Caki2 (cell line): ENCODE measurements at regions not wholly inside any gene's neighbourhood (a gene's known extent, or its start where the extent isn't known, plus 50 kb on each side); places are given as distances from the start of the nearest gene placed in this dataset.
"Not testable (repeated sequence)": the region's sequence is repeated elsewhere in the genome, so short reads cannot be mapped to it uniquely, and the experiment has no call there.

ENCODE experiments used
- DNase-seq: peaks from one replicate; pipeline ENCODE4 v3.0.0-alpha.2; 2015; ENCODE audit warnings: low read depth
- in situ Hi-C: cut with HindIII; loops from 2 replicates; pipeline ENCODE4 v1.10.0; 2016; ENCODE audit warnings: low sequenced_read_pairs, low pct_unique_long_range_greater_than_20kb, mixed read lengths

GRCh38 chr21:32918478-32919120 lies 107.1 kb upstream of the OLIG2 start:
- in situ Hi-C loops, result no loop called here
- no peak for DNase-seq

DNA sequence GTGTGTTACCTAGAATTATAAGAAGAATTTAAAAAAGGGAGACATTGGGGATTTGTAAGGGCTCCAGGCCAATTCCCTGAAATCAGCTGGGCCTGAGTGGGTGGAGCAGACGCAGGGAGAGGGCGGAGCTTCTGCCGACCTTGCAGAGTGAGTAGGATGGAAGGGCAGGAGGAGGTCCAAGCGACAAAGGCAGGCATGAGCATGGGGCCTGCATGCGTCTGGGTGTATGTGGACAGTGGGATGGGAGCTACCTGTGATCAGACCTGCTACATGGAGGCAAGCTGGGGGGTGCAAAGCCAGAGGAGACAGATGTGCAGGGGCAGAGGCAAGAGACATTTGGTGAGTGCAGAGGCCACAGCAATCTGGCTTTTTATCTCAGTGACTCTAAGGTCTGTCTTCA lies 105.3 kb upstream of the OLIG2 start:
- no peak for DNase-seq
- in situ Hi-C loops, result no loop called here

GRCh38 chr21:32921632-32922230 lies 104.0 kb upstream of the OLIG2 start:
- in situ Hi-C loops, result no loop called here
- no peak for DNase-seq

GRCh38 chr21:32925098-32925497 lies 100.6 kb upstream of the OLIG2 start:
- in situ Hi-C loops, result no loop called here
- DNase-seq, result no peak

DNA sequence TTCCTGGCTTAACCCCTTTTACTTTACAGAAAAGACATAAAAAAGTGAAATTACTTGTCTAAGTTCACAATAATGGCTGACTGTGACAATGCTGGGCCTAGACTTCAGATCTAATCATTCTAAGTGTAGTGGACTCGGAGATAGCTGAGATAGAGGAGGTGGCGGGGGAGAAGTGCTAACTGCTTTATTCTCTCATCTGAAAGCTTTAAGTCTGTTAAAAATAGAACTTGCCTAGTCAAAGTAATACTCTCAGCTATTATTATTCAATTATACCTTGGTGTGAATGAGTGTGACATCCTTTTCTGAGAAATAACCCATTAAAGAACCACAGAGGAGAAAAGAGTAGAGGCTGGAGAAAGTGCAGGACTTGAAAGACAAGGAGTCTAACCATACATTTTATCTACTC lies 96.1 kb upstream of the OLIG2 start:
- no peak for DNase-seq
- in situ Hi-C loops, result no loop called here

- no peak for DNase-seq
- in situ Hi-C loops, result no loop called here
Observed at GRCh38 chr21:32930673-32931072, 95.1 kb upstream of the OLIG2 start.

- in situ Hi-C loops, result not testable (repeated sequence)
Observed at GRCh38 chr21:32934068-32934467, 91.7 kb upstream of the OLIG2 start.

GRCh38 chr21:32934829-32935228 lies 90.9 kb upstream of the OLIG2 start:
- in situ Hi-C loops, result no loop called here
- no peak for DNase-seq

More at GRCh38 chr21:32934068-32934467, 91.7 kb upstream of the OLIG2 start:
- not testable (repeated sequence) for DNase-seq

GRCh38 chr21:32940079-32941014 lies 85.4 kb upstream of the OLIG2 start:
- in situ Hi-C loops, result no loop called here
- DNase-seq, result peak; percentile 27

DNA sequence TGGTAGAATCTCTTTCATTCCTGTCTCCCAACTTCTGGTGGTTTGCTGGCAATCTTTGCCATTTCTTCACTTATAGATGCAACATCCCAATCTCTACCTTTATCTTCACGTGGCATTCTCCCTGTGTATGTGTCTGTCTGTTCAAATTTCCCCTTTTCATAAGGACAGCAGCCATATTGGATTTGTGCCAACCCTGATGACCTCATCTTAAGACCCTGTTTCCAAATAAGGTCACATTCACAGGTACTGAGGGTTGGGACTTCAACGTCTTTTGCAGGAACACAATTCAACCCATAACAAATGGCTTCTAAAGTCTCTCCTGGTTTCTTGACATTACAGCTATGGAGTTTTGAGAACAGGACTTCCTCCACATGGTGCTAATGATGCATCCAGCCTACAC lies 84.5 kb upstream of the OLIG2 start:
- no peak for DNase-seq
- in situ Hi-C loops, result no loop called here

GRCh38 chr21:32946654-32947053 lies 79.1 kb upstream of the OLIG2 start:
- in situ Hi-C loops, result no loop called here
- DNase-seq, result no peak

GRCh38 chr21:32947736-32948135 lies 78.0 kb upstream of the OLIG2 start:
- in situ Hi-C loops, result no loop called here
- DNase-seq, result no peak

DNA sequence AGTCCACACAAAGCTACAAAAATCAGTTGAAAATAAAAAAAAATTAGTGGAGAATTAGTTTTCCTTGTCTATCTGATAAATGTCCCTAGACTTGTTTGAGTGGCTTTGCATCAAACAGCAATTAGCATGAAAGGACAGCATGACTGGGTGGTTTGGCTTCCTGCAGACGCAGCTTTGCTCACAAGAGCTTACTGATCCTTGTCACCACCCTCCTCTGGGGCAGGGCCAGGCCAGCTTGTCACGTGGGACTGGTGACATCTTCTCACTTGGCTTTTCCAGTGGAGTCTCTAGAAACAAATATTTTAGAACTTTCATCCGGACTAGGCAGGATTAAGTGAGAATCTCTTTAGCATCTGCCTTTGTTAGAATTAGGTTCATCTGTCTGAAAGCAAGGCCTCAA lies 76.0 kb upstream of the OLIG2 start:
- in situ Hi-C loops, result no loop called here

GRCh38 chr21:32951041-32951440 lies 74.7 kb upstream of the OLIG2 start:
- in situ Hi-C loops, result no loop called here
- DNase-seq, result no peak

More for the DNA sequence above, 76.0 kb upstream of the OLIG2 start:
- no peak for DNase-seq

- in situ Hi-C loops, result no loop called here
Observed at GRCh38 chr21:32954353-32954752, 71.4 kb upstream of the OLIG2 start.

DNA sequence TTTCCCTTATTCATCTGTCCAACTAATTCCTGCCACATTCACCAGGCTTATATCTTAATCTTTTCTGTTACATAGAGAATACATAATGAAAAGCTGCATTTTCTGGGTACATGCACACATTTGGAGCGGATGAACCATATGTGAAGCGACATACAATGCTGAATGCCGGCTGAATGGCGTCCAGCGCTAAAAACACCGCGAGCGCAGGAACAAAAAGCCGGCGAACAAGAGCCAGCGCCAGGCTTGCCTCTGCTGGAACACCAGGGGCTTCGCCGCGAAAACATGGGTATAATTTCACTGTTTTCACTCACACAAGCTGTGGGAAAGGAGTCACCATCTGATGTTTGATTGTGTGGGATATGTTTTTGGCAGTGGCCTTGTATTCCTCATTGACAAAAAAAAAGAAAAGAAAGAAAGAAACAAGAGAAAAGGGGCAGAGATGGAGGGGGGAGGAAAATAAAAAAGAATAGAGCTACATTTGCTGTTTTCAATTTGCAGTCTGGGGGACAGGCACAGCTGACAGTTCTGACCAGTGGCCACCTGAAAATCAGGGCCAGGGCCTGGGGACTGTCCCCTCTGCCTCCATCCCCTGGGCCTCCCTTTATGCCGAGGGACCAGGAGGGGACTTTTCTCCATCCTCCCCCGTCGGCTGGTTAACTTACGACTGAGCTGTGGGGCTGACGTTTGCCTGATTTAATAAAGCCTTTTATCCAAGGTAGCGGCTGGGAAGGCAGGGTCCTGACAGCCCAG lies 70.2 kb upstream of the OLIG2 start:
- DNase-seq, result no peak
- in situ Hi-C loops, result no loop called here

More at GRCh38 chr21:32954353-32954752, 71.4 kb upstream of the OLIG2 start:
- DNase-seq, result no peak

- in situ Hi-C loops, result no loop called here
- no peak for DNase-seq
Observed at GRCh38 chr21:32956061-32956656, 69.6 kb upstream of the OLIG2 start.

DNA sequence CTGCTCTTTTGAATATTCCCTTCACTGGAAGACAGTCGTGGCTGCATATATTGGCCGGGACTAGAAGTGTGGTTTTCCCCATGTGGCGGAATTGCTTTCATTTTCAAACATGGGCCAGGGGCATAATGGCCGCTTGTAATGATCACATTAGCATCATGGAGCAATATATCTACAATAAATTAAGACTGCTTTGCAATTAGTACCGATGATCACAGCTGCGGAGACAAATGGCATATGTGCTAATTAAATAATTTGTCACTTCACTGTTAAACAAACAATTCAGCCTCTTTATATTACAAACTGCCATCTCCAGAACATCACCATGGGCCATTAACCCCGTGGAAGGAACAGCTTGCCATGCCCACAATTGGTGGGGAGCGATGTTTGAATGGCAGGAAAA lies 68.2 kb upstream of the OLIG2 start:
- in situ Hi-C loops, result no loop called here
- no peak for DNase-seq
